Mesothelial cell of epicardium (in vitro differentiated cells): ENCODE measurements at regions not wholly inside any gene's neighbourhood (a gene's known extent, or its start where the extent isn't known, plus 50 kb on each side); places are given as distances from the start of the nearest gene placed in this dataset.

Experiments used
- DNase-seq, 2 experiments: peaks; one replicate each; pipeline ENCODE4 v3.0.0; 2021; ENCODE audit warnings: low spot score in 2 of 2; ENCODE audit not compliant: unreplicated experiment in 2 of 2
- H3K27ac Mint-ChIP-seq: 2 replicates; pipeline ENCODE4 v1.8.0; 2021; ENCODE audit warnings: mixed read lengths
- H3K27me3 Mint-ChIP-seq: 2 replicates; pipeline ENCODE4 v1.8.0; 2021; ENCODE audit warnings: low read depth, mixed read lengths
- H3K36me3 Mint-ChIP-seq: 2 replicates; pipeline ENCODE4 v1.8.0; 2021; ENCODE audit warnings: mixed read lengths
- H3K4me1 Mint-ChIP-seq: 2 replicates; pipeline ENCODE4 v1.8.0; 2021; ENCODE audit warnings: mixed read lengths
- H3K4me3 Mint-ChIP-seq: 2 replicates; pipeline ENCODE4 v1.8.0; 2021; ENCODE audit warnings: mild to moderate bottlenecking, moderate library complexity, mixed read lengths
- H3K9me3 Mint-ChIP-seq: 2 replicates; pipeline ENCODE4 v1.8.0; 2021; ENCODE audit warnings: mixed read lengths
- CTCF ChIP-seq: fragments of 200-600 bp; sonication (generic); IDR thresholded peaks from one replicate; pipeline ENCODE4 v1.5.0; 2021; ENCODE audit warnings: antibody characterized with exemption; ENCODE audit not compliant: unreplicated experiment

GRCh38 chr16:85196976-85197375 is 84.7 kb upstream of the CIBAR2 start:
- Mint-ChIP-seq H3K4me3 (no peak overlapping the region), H3K36me3 (no peaks in the 10 kb centered on the region), H3K27ac (peak overlapping the region; percentile 92), H3K9me3 (no peaks in the 10 kb centered on the region), H3K27me3 (no peaks in the 10 kb centered on the region), H3K4me1 (peaks cover 74% of the 10 kb centered on the region)
- no peak for TF ChIP-seq CTCF
- DNase-seq, result no peak

GRCh38 chr16:85197611-85198566 is 85.6 kb upstream of the CIBAR2 start:
- Mint-ChIP-seq H3K4me3 (no peak overlapping the region), H3K4me1 (peaks cover 70% of the 10 kb centered on the region), H3K36me3 (no peaks in the 10 kb centered on the region), H3K27ac (peak overlapping the region; percentile 92), H3K27me3 (no peaks in the 10 kb centered on the region), H3K9me3 (no peaks in the 10 kb centered on the region)
- TF ChIP-seq CTCF, result no peak
- no peak for DNase-seq

GRCh38 chr16:85199069-85199725 is 86.9 kb upstream of the CIBAR2 start:
- no peak for DNase-seq
- no peak for TF ChIP-seq CTCF
- Mint-ChIP-seq H3K4me3 (no peak overlapping the region), H3K4me1 (peaks cover 76% of the 10 kb centered on the region), H3K36me3 (no peaks in the 10 kb centered on the region), H3K27me3 (no peaks in the 10 kb centered on the region), H3K9me3 (no peaks in the 10 kb centered on the region), H3K27ac (peak overlapping the region; percentile 64)

GRCh38 chr16:85199880-85200279 is 87.6 kb upstream of the CIBAR2 start:
- DNase-seq, result no peak
- Mint-ChIP-seq H3K27ac (peak overlapping the region; percentile 64), H3K4me1 (peaks cover 70% of the 10 kb centered on the region), H3K4me3 (no peak overlapping the region), H3K27me3 (no peaks in the 10 kb centered on the region), H3K9me3 (no peaks in the 10 kb centered on the region), H3K36me3 (no peaks in the 10 kb centered on the region)
- TF ChIP-seq CTCF, result no peak

- Mint-ChIP-seq H3K27ac (peak overlapping the region; percentile 59), H3K9me3 (no peaks in the 10 kb centered on the region), H3K27me3 (no peaks in the 10 kb centered on the region), H3K4me3 (no peak overlapping the region), H3K4me1 (peaks cover 66% of the 10 kb centered on the region), H3K36me3 (no peaks in the 10 kb centered on the region)
- no peak for TF ChIP-seq CTCF
- no peak for DNase-seq
These were observed 88.4 kb upstream of the CIBAR2 start for GRCh38 chr16:85200471-85201278.
